GM18508 (cell line): ENCODE measurements at regions not wholly inside any gene's neighbourhood (a gene's known extent, or its start where the extent isn't known, plus 50 kb on each side); places are given as distances from the start of the nearest gene placed in this dataset.
"Not testable (repeated sequence)": the region's sequence is repeated elsewhere in the genome, so short reads cannot be mapped to it uniquely, and the experiment has no call there.

ENCODE experiments used
- ATAC-seq: cut with Tn5 transposase; IDR thresholded peaks from one replicate; pipeline ENCODE4 v1.9.1; 2021; ENCODE audit warnings: moderate number of reproducible peaks; ENCODE audit not compliant: insufficient read depth, unreplicated experiment

DNA sequence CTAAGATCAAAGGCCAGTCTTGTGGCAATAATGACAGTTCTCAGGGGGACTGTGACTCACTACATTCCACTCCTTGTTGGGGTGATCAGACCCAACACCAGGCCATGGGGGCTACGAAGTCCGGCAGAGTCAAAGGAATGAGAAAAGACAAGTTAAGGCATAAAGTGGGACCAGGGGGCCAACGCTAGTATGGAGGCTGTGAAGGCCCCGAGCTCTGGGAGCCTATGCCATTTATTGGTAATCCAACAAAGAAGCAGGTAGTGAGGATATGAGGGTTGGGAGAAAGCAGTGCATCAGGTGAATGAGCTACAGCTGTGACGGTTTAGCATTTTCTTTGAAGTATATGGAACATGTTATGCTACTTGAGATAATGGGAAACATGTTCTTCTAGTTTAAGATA lies 104.4 kb upstream of the C2CD4B start:
- ATAC-seq: no peak

DNA sequence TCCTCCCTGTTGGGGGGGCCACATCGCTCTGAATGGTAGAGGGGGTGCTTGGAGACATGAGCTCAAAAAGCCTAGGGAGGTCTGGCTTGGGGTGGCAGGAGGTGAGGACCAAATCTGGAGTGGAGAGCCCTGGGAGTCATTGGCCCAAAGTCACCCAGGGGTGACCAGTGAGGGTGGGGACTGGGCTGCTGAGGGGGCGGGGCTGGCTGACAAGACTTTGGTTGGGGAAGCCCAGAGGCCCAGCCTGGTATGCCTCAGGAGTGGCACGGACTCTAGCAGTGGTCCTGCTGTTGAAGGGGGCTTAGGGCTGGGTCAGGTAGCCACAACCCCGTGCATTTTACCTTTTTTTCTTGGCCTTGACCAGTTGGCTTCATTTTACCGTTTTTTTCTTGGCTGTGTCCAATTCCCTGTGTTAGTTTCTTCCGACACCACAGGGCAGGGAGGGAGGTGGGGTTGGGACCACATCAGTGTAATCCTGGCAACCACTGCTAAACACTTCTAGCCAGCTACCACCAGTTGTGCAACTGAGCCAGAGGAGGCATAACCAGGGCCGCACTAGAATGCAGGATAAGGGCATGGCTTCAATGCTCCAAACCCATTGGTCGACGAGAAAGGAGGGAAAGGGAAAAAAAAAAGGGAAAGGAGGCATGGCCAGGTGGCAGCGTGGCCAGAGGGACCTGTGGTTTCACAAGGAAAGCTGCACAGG lies 105.3 kb upstream of the C2CD4B start:
- ATAC-seq: no peak

DNA sequence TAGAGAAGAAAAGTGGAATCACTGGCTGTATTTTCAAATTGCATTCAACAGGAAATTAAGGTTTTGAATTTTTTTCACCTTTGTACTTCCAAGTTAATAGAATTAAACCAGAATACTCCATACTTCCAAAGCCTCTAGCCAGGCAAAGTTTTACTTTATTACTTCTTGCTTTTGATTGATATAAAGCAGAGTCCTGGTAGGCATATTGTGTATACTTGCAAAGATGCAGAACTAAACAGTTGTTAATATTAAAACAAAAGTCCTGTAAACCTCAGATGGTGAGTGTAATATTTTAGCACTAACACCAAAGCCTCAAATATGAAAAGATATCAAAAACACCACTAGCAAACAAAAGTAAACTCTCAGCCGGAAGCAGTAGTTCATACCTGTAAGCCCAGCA lies 107.2 kb upstream of the C2CD4B start:
- ATAC-seq: no peak

DNA sequence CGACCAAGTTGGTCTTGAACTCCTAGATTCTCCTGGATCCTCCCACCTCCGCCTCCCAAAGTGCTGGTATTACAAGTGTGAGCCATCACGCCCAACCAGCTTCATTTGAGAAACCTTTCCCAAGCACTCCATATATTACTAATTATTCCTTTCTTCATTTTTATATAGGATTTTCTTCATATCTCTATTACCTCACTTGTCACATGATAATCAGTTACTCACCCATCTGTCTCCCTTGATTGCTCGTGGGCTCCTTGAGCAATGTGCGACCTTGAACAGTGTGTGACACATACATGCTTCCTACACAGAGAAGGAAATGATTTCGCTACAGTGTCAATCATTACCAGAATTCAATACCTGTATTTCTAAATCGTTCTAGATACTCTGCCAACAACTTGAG lies 110.7 kb upstream of the C2CD4B start:
- ATAC-seq: no peak

DNA sequence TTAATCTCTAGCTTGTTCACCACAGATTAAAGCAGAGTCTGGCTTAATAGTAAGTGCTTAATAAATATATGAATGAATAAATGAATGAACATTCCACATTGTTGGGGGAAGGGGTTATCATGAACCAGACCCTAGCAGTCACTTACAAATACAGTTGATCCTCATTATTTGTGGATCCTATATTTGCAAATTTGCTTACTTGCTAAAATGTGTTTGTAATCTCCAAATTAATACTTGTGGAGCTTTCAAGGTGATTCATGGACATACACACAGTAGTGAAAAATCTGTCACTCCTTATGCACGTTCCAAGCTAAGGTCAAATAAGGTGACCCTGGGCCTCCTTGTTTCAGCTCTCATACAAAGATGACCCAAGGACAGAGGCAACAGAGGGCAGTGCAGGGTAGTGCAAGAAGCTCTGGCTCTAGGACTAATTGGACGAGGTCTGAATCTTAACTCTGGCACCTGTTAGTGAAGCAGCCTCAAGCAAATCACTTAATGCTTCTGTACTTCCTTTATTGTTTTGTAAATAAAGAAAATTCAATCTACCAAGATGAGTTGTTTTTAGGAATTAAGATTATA lies 112.8 kb upstream of the C2CD4B start:
- ATAC-seq: no peak

DNA sequence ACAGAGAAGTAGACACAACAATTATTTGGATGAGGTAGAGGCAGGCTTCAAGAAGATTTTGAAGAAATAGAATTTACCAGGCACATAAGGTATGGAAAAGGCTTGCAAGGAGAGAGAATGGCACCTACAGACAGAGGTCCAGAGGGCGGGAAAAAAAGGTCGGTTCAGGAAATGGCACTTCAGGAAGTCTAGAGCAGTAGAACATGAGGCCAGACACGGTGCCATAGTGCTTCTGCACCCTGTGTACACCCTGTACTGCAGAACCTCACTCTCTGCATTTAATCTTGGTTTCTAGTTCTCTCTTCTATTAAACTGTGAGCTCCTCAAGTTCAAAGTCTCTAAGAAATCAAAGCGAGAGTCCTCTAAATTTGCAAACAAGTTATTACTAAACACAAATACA lies 113.4 kb upstream of the C2CD4B start:
- no peak for ATAC-seq

DNA sequence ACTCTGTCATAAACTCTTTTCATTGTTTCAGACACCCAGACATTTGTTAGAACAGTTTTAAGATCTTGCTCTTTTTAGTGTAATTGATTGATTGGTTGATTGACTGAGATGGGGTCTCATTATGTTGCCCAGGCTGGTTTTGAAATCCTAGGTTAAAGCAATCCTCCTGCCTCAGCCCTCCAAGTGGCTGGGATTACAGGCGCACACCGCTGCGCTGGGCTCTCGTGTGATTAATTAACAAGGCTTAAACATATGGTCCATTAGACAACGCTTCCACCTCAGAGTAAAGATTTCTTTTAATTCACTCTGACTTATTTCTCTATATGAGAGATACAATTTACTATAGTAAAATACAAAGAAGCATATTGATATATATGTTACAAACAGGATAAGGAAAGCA lies 114.0 kb upstream of the C2CD4B start:
- ATAC-seq: no peak

DNA sequence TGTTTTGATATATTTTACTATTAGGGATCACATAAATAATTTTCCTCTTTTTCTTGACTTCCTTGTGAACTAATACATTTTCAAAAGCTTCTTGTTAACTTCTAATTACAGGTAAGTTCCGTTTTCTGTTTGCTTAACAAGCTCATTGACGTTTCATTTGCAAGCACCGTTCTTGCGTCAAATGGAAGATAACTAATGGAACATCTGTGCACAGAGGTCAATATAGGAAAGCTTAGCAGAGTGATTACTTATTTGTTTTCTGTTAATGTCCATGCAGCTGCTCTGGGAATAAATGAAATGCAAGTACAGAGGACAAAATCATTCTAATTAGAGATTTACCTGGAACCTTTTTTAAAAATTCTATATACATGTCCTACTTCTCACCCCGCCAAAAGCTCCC lies 115.5 kb upstream of the C2CD4B start:
- ATAC-seq: no peak

DNA sequence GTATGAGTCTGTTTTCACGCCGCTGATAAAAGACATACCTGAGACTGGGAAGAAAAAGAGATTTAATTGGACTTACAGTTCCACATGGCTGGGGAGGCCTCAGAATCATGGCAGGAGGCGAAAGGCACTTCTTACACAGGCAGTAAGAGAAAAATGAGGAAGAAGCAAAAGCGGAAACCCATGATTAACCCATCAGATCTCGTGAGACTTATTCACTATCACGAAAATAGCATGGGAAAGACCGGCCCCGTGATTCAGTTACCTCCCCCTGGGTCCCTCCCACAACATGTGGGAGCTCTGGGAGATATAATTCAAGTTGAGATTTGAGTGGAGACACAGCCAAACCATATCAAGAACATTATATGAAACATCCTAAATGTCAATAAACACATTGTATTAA lies 116.7 kb upstream of the C2CD4B start:
- not testable (repeated sequence) for ATAC-seq

DNA sequence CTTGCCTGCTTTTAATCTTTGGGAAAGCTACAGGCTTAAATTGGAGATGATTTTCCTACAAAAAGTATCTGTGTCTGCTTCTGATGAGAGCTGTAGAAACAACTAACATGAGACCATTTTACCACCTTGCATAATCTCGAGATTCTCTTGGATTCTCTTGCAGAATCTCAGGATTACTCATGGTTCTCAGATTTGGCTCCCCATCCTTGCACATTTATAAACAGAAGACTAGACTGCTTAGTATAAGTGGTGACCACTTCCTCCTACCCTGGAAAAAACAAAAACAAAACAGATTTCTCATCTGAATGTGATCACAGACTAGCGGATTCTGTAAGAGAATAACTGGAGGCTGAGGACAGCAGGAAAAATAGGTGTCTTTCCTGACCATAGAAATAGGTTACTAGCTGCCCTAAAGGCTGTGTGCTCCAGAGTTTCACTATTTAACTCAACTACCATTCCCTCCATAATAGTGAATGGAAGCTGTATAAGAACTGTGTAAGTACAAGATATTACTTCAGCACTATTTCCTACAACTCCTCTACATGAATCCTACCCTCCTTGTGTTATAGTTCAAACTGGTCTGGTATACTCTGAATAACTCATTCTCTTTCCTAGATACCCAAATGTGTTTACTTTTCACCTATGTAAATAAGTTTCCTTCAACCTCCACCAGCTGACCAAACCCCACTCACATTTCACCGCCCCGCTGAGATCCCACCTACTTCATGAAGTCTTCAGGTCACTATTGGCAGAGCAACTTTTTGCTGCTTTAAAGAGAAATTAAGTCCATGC lies 122.2 kb upstream of the C2CD4B start:
- no peak for ATAC-seq

DNA sequence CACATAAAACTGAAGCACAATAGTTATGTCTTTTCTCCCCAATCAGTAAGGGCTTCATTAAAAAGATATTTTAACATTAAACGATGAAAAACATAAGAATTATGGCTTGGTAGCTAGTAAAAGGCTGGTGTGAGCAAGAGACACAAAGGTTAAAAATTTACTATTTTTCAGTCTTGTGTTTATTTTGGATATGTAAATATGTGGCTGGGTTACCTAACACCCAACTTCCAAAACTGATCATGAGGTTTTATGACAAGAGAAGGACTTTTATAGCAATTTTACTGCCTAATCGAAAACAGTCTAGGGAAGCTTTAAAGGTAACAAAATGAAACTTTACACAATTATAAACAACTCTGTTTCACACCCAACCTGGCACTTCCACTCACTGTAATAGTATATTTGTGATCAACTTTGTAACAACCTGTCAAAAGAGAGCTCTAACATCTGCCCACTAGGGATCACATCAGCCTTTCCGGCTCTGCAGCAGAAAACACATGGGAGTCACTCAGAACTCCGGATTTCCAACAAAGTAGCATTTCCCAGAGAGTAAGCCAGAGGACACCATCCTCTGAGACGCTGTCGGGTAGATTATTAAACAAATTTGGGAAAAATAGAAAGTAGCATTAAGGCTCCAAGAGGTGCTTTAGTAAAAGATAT lies 123.4 kb upstream of the C2CD4B start:
- no peak for ATAC-seq

DNA sequence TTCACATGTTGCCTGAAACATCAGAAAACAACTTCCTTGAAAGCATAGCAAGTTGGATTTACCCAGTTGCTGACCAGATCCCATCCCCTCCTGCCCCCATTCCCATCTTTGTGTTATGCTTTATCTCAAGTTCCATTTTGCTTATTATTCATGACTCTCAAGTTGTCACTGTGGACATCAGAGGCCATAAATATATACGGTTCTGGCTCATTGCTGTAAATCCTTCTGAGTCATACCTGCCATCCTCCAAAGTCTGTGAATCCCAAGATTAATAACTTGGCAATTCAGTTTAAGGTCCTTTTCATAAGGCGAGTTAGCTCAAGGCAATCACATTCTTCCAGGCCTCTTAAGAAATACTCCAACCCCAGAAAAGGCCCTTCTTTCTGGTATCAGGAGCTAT lies 126.2 kb upstream of the C2CD4B start:
- no peak for ATAC-seq

DNA sequence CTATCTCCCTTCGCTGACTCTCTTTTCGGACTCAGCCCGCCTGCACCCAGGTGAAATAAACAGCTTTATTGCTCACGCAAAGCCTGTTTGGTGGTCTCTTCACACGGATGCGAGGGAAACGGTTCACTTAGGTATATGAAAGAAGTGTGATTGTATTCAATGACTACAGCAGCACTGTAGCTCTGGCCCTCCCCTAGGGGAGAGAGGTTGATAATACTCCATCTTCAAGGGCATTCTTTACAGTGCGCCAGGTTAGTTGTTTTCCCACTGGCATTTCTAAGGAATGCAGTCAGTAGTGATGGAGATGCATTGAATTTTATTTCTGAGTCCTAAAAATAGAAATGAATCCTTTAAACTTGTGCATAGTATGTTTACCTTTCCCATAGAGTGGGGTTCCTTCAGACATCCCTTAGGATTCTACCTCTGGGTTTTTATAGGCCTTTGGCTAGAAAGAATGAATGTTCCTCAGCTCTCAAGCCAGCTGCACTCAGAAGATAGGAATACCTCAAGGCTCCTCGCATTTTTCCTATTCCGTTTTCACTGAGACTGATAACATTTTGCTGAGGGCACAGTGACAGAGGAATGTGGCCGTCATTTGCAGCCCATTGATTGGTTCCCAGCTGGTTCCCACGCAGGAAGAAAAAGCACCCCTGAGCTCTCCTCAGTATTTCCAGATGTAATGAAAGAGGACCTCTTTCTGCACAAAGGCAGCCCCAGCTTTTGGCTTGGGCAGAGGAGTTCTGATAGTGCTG lies 131.8 kb upstream of the C2CD4B start:
- no peak for ATAC-seq

DNA sequence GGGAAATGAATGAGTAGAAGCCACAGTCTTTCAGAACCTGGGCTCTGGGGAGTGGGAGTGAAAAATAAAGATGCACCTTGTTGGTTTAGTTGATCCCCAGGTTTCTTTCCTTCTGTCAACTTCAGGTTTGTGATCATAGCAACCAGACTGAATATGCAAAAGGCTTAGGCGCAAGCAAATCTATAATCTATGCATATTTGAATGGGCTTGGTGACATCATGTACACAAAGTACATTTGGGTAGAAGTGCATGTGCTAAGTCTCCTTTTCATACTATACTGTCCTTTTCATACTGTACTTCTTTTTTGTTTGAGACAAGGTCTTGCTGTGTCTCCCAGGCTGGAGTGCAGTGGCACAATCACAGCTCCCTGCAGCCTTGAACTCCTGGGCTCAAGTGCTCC lies 132.4 kb upstream of the C2CD4B start:
- ATAC-seq: no peak

DNA sequence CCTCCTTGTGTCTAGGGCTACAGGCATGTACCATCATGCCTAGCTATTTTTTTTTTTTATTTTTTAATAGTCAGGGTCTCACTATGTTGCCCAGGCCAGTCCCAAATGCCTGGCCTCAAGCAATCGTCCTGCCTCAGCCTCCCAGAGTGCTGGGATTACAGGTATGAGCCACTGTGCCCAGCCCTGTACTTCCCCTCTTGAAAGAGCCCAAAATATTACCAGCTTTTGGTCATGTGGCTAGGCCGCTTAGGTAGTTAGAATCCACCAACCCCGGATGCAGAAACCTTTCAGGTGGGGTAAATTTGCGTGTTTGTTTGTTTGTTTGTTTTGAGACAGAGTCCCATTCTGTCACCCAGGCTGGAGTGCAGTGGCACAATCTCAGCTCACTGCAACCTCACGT lies 132.8 kb upstream of the C2CD4B start:
- no peak for ATAC-seq

DNA sequence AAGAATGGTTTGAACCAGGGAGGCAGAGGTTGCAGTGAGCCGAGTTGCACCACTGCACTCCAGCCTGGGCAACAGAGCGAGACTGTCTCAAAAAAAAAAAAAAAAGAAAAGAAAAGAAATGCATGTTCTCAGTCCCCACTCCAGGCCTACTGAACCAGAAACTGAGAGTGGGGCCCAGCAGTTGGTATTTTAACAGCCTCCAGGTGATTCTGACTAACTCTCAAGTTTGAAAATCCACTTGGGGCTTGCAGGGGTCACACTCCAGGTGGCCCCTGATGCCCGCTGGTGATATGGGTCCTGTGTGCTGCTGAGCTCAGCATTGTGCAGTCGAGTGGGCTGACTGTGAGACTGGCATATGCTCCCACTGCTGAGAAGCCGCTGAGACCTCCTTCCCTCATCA lies 133.7 kb upstream of the C2CD4B start:
- no peak for ATAC-seq

DNA sequence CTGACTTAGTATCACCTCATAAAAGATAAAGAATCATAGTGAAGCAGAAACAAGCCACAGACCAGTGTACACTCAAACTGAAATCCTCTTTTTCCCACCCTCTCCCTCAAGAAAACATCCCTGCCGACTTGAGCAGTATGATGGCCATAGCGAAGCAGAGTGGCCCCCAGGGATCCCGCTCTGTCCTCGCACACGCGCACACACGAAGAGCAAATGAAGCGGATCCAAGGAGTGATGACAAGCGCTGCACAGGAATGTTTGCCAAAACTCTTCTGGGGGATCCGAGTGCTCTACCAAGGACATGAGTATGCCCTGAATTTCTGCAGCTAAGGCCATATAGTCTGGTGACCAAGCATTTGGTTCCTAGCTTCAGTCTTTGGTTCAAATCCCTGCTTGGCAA lies 134.5 kb upstream of the C2CD4B start:
- no peak for ATAC-seq

DNA sequence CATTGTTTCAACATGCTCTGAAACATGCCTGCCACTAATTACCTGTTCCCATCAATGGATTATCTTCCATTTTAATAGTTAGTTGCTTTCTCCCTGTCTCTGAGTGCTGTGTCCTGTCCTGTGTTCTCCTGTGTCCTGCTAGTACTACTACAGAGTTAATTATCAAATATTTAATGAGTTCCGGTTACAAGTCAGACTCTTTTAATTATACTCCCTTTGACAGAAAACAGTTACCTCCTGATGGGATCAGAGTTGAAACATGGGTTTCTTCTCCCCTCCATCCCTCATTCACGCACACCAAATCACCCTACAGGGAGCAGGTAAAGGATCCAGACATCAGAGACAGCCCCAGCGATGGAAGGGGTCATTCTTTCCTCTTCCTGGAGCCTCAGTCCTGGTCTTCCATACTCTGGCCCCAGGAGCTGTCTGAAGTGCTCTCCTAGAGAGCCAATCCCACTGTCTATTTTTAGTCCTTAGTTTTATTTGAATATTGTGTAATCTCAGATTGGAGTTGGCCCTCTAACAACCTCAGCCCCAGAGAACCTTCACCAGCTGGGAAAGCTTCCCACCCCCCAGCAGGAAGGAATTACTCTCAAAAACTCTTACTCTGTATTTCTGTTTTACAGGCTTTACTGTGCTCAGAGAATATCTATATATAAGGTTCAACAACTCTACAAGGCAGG lies 137.0 kb upstream of the C2CD4B start:
- no peak for ATAC-seq

DNA sequence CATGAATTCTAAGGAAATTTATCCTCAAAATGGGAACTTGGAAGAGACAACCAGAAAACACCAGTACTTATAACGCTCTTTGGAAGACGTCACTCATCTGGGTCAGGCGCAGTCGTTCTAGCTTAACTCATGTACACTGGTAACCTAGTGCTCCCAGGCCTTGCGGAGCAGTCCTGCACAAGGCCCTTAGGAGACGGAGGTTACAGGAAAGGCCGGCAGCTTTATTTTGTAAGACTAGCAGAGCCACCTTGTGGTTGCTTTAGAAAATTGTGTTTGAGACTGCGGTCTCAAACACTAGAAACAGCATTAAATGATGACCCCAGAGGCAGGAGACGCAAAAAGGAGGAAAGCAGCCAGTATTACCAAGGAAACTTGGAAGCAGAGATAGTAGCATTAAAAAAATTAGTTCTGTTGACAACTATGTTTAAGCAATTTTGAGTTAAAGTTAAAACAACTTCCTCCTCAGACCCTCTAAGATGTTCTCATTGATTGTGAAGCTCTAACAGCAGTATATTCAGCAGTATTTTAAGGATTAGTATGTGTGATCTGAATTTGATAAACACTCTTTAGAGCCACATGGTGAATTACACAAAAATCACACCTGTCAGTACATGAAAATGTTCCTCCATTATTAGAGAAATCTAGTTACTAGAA lies 141.9 kb upstream of the C2CD4B start:
- ATAC-seq: no peak
